HEK293 (cell line): ENCODE measurements at regions not wholly inside any gene's neighbourhood (a gene's known extent, or its start where the extent isn't known, plus 50 kb on each side); places are given as distances from the start of the nearest gene placed in this dataset.

ENCODE experiments used
- CTCF ChIA-PET: fragments of 350-600 bp; formaldehyde crosslinking; extraction: SDS; loops from one replicate; lab custom pipeline; 2021; ENCODE audit warnings: antibody characterized with exemption; lab: Yijun Ruan, JAX
- POLR2A ChIA-PET: fragments of 300-600 bp; formaldehyde crosslinking; extraction: SDS; loops from one replicate; lab custom pipeline; 2020; ENCODE audit warnings: antibody characterized with exemption, inconsistent platforms; lab: Yijun Ruan, JAX
- H3K27ac ChIP-seq: fragments of 200-500 bp; sonication (Bioruptor generic); 2 replicates; pipeline ENCODE4 v1.5.1; 2014; ENCODE audit warnings: low read depth, low read length, control low read depth, inconsistent platforms; ENCODE audit errors: extremely low read depth
- H3K36me3 ChIP-seq, 2 experiments: fragments of 200-500 bp in 1 of 2; sonication (Bioruptor generic) in 1 of 2; 1 replicate in 1 of 2; 2 replicates in 1 of 2; pipeline ENCODE4 v1.5.1; 2014 to 2017; ENCODE audit warnings: inconsistent platforms in 2 of 2, low read length in 2 of 2; ENCODE audit not compliant: control insufficient read depth in 2 of 2, insufficient read depth in 1 of 2
- H3K4me1 ChIP-seq: fragments of 200-500 bp; sonication (Bioruptor generic); 2 replicates; pipeline ENCODE4 v1.5.1; 2014; ENCODE audit warnings: mild to moderate bottlenecking, low read length, inconsistent platforms; ENCODE audit not compliant: control insufficient read depth, insufficient read depth
- H3K4me3 ChIP-seq: 2 replicates; pipeline ENCODE4 v1.5.1; 2011; ENCODE audit warnings: low read depth, mild to moderate bottlenecking, control low read depth, low read length, moderate library complexity
- H3K9me3 ChIP-seq: fragments of 200-500 bp; sonication (Bioruptor generic); 2 replicates; pipeline ENCODE4 v1.5.1; 2014; ENCODE audit warnings: low read depth, low read length, inconsistent platforms; ENCODE audit not compliant: control insufficient read depth, insufficient read depth
- BCL11A ChIP-seq: fragments of 450-650 bp; formaldehyde crosslinking; IDR thresholded peaks from 2 replicates; pipeline ENCODE4 v1.5.1; 2016; ENCODE audit warnings: low read depth, missing biosample characterization, missing genetic modification characterization
- KLF7 ChIP-seq: fragments of 450-650 bp; formaldehyde crosslinking; IDR thresholded peaks from 2 replicates; pipeline ENCODE4 v1.5.1; 2016; ENCODE audit warnings: missing biosample characterization, missing genetic modification characterization, borderline replicate concordance
- MYNN ChIP-seq: fragments of 450-650 bp; formaldehyde crosslinking; IDR thresholded peaks from 2 replicates; pipeline ENCODE4 v1.5.1; 2016; ENCODE audit warnings: missing biosample characterization, missing genetic modification characterization, borderline replicate concordance
- TCF7L2 ChIP-seq: IDR thresholded peaks from 2 replicates; pipeline ENCODE4 v1.6.1; 2011; ENCODE audit warnings: low read depth, mild to moderate bottlenecking, inconsistent platforms, low read length, moderate library complexity, borderline replicate concordance
- ZBTB8A ChIP-seq: fragments of 450-650 bp; formaldehyde crosslinking; IDR thresholded peaks from 2 replicates; pipeline ENCODE4 v1.5.1; 2016; ENCODE audit warnings: missing biosample characterization, missing genetic modification characterization
- ZNF114 ChIP-seq: fragments of 450-650 bp; formaldehyde crosslinking; IDR thresholded peaks from 2 replicates; pipeline ENCODE4 v1.5.0; 2017; ENCODE audit warnings: missing biosample characterization, missing genetic modification characterization
- ZNF132 ChIP-seq: fragments of 450-650 bp; formaldehyde crosslinking; IDR thresholded peaks from 2 replicates; pipeline ENCODE4 v1.5.1; 2017; ENCODE audit warnings: missing biosample characterization, missing genetic modification characterization, borderline replicate concordance
- ZNF155 ChIP-seq: fragments of 450-650 bp; formaldehyde crosslinking; IDR thresholded peaks from 2 replicates; pipeline ENCODE4 v1.5.1; 2016; ENCODE audit warnings: missing biosample characterization, missing genetic modification characterization
- ZNF239 ChIP-seq: fragments of 450-650 bp; formaldehyde crosslinking; IDR thresholded peaks from 2 replicates; pipeline ENCODE4 v1.5.1; 2016; ENCODE audit warnings: missing biosample characterization, missing genetic modification characterization
- ZNF302 ChIP-seq: fragments of 450-650 bp; formaldehyde crosslinking; IDR thresholded peaks from 2 replicates; pipeline ENCODE4 v1.5.1; 2016; ENCODE audit warnings: missing biosample characterization, missing genetic modification characterization, low read depth
- ZNF354C ChIP-seq: fragments of 450-650 bp; formaldehyde crosslinking; IDR thresholded peaks from 2 replicates; pipeline ENCODE4 v1.5.1; 2016; ENCODE audit warnings: missing biosample characterization, missing genetic modification characterization, low read depth, borderline replicate concordance
- ZNF416 ChIP-seq: fragments of 450-650 bp; formaldehyde crosslinking; IDR thresholded peaks from 2 replicates; pipeline ENCODE4 v1.5.1; 2016; ENCODE audit warnings: missing biosample characterization, missing genetic modification characterization
- ZNF48 ChIP-seq: fragments of 450-650 bp; formaldehyde crosslinking; IDR thresholded peaks from 2 replicates; pipeline ENCODE4 v1.5.1; 2016; ENCODE audit warnings: missing biosample characterization, missing genetic modification characterization
- ZNF514 ChIP-seq: fragments of 450-650 bp; formaldehyde crosslinking; IDR thresholded peaks from 2 replicates; pipeline ENCODE4 v1.5.1; 2016; ENCODE audit warnings: missing biosample characterization, missing genetic modification characterization
- ZNF791 ChIP-seq: fragments of 450-650 bp; formaldehyde crosslinking; IDR thresholded peaks from 2 replicates; pipeline ENCODE4 v1.5.1; 2016; ENCODE audit warnings: missing biosample characterization, missing genetic modification characterization
- TF ChIP-seq, protein P1 (sequence below): fragments of 450-650 bp; formaldehyde crosslinking; IDR thresholded peaks from 2 replicates; pipeline ENCODE4 v1.5.1; 2017; ENCODE audit warnings: missing biosample characterization, missing genetic modification characterization
- TF ChIP-seq, protein P2 (sequence below): fragments of 450-650 bp; formaldehyde crosslinking; IDR thresholded peaks from 2 replicates; pipeline ENCODE4 v1.5.1; 2016; ENCODE audit warnings: missing biosample characterization, missing genetic modification characterization

DNA sequence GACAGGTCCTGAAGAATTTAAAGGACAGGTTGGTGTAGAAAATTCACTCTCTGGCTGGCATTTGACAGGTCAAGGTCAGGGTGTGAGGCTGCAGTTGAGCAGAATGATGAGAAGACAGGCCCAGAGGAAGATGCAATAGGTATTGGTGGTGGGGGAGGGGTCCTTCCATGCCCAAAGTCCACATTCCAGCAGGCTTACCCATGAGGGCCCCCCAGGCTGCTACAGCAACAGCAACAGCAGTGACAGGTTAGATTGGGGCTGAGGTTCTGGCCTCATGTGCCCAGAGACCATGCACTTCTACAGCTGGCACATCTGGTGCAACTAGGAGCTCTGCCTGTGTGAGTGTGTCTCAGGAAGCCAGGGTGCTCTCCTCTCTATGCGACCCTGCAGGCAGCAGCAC, 223.5 kb upstream of the GHITM start:
- H3K4me3 ChIP-seq: no peak overlapping the region
- no peak for TF ChIP-seq ZNF354C (tag by site-specific recombination)
- TF ChIP-seq ZNF416 (tag by site-specific recombination): no peak
- no peak for TF ChIP-seq ZNF132
- no peak for TF ChIP-seq ZNF48 (tag by site-specific recombination)
- no peak for TF ChIP-seq ZNF514 (tag by site-specific recombination)
- no peak for TF ChIP-seq ZNF114
- ChIA-PET POLR2A (no interaction called here), CTCF (no interaction called here)
- no peaks in the 10 kb centered on the region for H3K9me3 ChIP-seq
- H3K27ac ChIP-seq: no peak overlapping the region
- no peaks in the 10 kb centered on the region for H3K4me1 ChIP-seq
- no peaks in the 10 kb centered on the region for H3K36me3 ChIP-seq

GRCh38 chr10:83917537-83918506, 221.5 kb upstream of the GHITM start:
- H3K27ac ChIP-seq: no peak overlapping the region
- no peaks in the 10 kb centered on the region for H3K4me1 ChIP-seq
- POLR2A ChIA-PET: no interaction called here
- CTCF ChIA-PET: interaction anchor here (0.6 to 1.3 kb wide), 6 partner anchors 9 to 960 kb away, joined by 3 to 5 read pairs (median 3); no protein-coding TSS in a partner anchor
- H3K36me3 ChIP-seq: no peaks in the 10 kb centered on the region
- no peaks in the 10 kb centered on the region for H3K9me3 ChIP-seq
- H3K4me3 ChIP-seq: no peak overlapping the region
- TF ChIP-seq, protein P1, sequence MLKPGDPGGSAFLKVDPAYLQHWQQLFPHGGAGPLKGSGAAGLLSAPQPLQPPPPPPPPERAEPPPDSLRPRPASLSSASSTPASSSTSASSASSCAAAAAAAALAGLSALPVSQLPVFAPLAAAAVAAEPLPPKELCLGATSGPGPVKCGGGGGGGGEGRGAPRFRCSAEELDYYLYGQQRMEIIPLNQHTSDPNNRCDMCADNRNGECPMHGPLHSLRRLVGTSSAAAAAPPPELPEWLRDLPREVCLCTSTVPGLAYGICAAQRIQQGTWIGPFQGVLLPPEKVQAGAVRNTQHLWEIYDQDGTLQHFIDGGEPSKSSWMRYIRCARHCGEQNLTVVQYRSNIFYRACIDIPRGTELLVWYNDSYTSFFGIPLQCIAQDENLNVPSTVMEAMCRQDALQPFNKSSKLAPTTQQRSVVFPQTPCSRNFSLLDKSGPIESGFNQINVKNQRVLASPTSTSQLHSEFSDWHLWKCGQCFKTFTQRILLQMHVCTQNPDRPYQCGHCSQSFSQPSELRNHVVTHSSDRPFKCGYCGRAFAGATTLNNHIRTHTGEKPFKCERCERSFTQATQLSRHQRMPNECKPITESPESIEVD (tag by site-specific recombination): no peak
- TF ChIP-seq, protein P2, sequence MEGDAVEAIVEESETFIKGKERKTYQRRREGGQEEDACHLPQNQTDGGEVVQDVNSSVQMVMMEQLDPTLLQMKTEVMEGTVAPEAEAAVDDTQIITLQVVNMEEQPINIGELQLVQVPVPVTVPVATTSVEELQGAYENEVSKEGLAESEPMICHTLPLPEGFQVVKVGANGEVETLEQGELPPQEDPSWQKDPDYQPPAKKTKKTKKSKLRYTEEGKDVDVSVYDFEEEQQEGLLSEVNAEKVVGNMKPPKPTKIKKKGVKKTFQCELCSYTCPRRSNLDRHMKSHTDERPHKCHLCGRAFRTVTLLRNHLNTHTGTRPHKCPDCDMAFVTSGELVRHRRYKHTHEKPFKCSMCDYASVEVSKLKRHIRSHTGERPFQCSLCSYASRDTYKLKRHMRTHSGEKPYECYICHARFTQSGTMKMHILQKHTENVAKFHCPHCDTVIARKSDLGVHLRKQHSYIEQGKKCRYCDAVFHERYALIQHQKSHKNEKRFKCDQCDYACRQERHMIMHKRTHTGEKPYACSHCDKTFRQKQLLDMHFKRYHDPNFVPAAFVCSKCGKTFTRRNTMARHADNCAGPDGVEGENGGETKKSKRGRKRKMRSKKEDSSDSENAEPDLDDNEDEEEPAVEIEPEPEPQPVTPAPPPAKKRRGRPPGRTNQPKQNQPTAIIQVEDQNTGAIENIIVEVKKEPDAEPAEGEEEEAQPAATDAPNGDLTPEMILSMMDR: peak; percentile 74

GRCh38 chr10:83919187-83919586, 220.1 kb upstream of the GHITM start:
- TF ChIP-seq MYNN (tag by site-specific recombination) (no peak), ZNF302 (no peak), TCF7L2 (no peak)
- POLR2A ChIA-PET: no interaction called here
- H3K36me3 ChIP-seq: no peaks in the 10 kb centered on the region
- no peaks in the 10 kb centered on the region for H3K9me3 ChIP-seq
- no peaks in the 10 kb centered on the region for H3K4me1 ChIP-seq
- H3K4me3 ChIP-seq: no peak overlapping the region
- no peak overlapping the region for H3K27ac ChIP-seq
- CTCF ChIA-PET: interaction anchor here (0.6 to 1.5 kb wide), 2 partner anchors 8 to 1638 kb away, joined by 3 read pairs; no protein-coding TSS in a partner anchor

DNA sequence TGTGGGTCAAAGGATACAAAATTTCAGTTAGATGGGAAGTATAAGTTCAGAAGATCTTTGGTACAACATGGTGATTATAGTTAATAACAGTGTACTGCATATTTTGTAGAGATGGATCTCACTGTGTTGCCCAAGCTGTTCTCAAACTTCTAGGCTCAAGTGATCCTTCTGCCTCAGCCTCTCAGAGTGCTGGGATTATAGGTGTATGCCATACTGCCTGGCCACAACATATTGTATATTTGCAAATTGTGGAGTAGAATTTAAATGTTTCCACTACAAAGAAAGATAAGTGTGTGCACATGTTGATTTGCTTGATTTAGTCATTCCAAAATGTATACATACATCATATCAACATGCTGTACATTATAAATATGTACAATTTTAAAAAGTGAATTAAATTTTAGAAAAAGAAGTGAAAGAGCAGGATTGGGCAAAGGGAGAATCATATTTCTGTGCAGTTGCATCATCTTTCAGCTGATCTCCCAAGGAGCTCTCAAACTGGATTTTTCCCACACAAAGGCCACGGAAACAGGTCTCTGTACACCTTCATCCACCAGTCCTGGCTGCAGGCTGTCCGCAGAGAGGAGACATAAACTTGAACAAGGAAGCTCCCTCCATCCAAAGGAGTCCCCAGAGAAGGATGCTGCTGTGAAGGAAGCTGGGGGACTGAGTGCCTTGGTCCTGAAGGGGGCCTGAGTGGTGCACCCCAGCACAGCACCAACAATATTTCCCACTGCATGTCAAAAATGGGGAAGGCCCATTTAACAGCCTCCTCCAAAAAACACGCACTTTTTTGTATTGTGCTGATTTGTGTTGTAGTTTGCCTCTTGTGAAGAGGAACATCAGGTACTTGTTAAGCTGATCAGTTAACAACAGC, 217.1 kb upstream of the GHITM start:
- no peak overlapping the region for H3K4me3 ChIP-seq
- H3K9me3 ChIP-seq: no peaks in the 10 kb centered on the region
- H3K36me3 ChIP-seq: no peaks in the 10 kb centered on the region
- POLR2A ChIA-PET: no interaction called here
- TF ChIP-seq KLF7 (tag by site-specific recombination): no peak
- no peak for TF ChIP-seq ZNF155 (tag by site-specific recombination)
- TF ChIP-seq ZNF239 (tag by site-specific recombination): no peak
- no peak for TF ChIP-seq BCL11A (tag by site-specific recombination)
- no peak for TF ChIP-seq ZBTB8A (tag by site-specific recombination)
- TF ChIP-seq ZNF791 (tag by site-specific recombination): no peak
- TF ChIP-seq, all 188 proteins: peak for 0
- Histone ChIP-seq H3K27ac (no peak overlapping the region), H3K4me1 (no peaks in the 10 kb centered on the region)
- CTCF ChIA-PET: interaction anchor here (1.1 kb wide), 1 partner anchor 9 kb away, joined by 5 read pairs; no protein-coding TSS in a partner anchor
